ENCODE measurements at regions not wholly inside any gene's neighbourhood (a gene's known extent, or its start where the extent isn't known, plus 50 kb on each side); places are given as distances from the start of the nearest gene placed in this dataset.

- TF ChIP-seq CTCF (IDR thresholded peaks at IDR 0.05; ENCODE audit: extremely low read depth, low read depth, low read length) = no peak
- Histone ChIP-seq H3K4me3 (ENCODE audit: insufficient read depth, low read length) (no peak overlapping the region), H3K4me2 (ENCODE audit: insufficient read depth, low read length) (no peak overlapping the region), H3K27me3 (ENCODE audit: insufficient read depth, low read length) (no peaks in the 10 kb centered on the region), H3K79me2 (ENCODE audit: insufficient read depth, low read length) (no peaks in the 10 kb centered on the region), H3K9me3 (ENCODE audit: low read depth, low read length) (no peaks in the 10 kb centered on the region), H3K4me1 (ENCODE audit: insufficient read depth, low read length) (no peaks in the 10 kb centered on the region), H2AFZ (ENCODE audit: low read length) (no peak overlapping the region), H4K20me1 (ENCODE audit: insufficient read depth, low read length) (no peaks in the 10 kb centered on the region), H3K36me3 (ENCODE audit: insufficient read depth, low read length) (no peaks in the 10 kb centered on the region), H3K27ac (ENCODE audit: low read depth, low read length) (no peak overlapping the region)
- no peak for DNase-seq (ENCODE audit: insufficient read length, low spot score, missing footprints)
These were observed 248.1 kb downstream of the LRRN1 start for GRCh38 chr3:4047366-4047765.

- Histone ChIP-seq H4K20me1 (ENCODE audit: insufficient read depth, low read length) (no peaks in the 10 kb centered on the region), H3K4me1 (ENCODE audit: insufficient read depth, low read length) (no peaks in the 10 kb centered on the region), H3K4me2 (ENCODE audit: insufficient read depth, low read length) (no peak overlapping the region), H2AFZ (ENCODE audit: low read length) (no peak overlapping the region), H3K36me3 (ENCODE audit: insufficient read depth, low read length) (no peaks in the 10 kb centered on the region), H3K27ac (ENCODE audit: low read depth, low read length) (no peak overlapping the region), H3K79me2 (ENCODE audit: insufficient read depth, low read length) (no peaks in the 10 kb centered on the region), H3K9me3 (ENCODE audit: low read depth, low read length) (no peaks in the 10 kb centered on the region), H3K4me3 (ENCODE audit: insufficient read depth, low read length) (no peak overlapping the region), H3K27me3 (ENCODE audit: insufficient read depth, low read length) (no peaks in the 10 kb centered on the region)
- TF ChIP-seq CTCF (IDR thresholded peaks at IDR 0.05; ENCODE audit: extremely low read depth, low read depth, low read length) = no peak
- DNase-seq (ENCODE audit: insufficient read length, low spot score, missing footprints) = no peak
These were observed 250.5 kb upstream of the SETMAR start for GRCh38 chr3:4052706-4053105.

- no peaks in the 10 kb centered on the region for H4K20me1 ChIP-seq (ENCODE audit: insufficient read depth, low read length)
- no peaks in the 10 kb centered on the region for H3K9me3 ChIP-seq (ENCODE audit: low read depth, low read length)
- no peak overlapping the region for H3K4me2 ChIP-seq (ENCODE audit: insufficient read depth, low read length)
- H3K4me3 ChIP-seq (ENCODE audit: insufficient read depth, low read length) = no peak overlapping the region
- no peak for DNase-seq (ENCODE audit: insufficient read length, low spot score, missing footprints)
- no peak overlapping the region for H3K27ac ChIP-seq (ENCODE audit: low read depth, low read length)
- no peaks in the 10 kb centered on the region for H3K4me1 ChIP-seq (ENCODE audit: insufficient read depth, low read length)
- no peak overlapping the region for H2AFZ ChIP-seq (ENCODE audit: low read length)
- no peaks in the 10 kb centered on the region for H3K79me2 ChIP-seq (ENCODE audit: insufficient read depth, low read length)
- no peak for TF ChIP-seq CTCF (IDR thresholded peaks at IDR 0.05; ENCODE audit: extremely low read depth, low read depth, low read length)
- no peaks in the 10 kb centered on the region for H3K36me3 ChIP-seq (ENCODE audit: insufficient read depth, low read length)
- no peaks in the 10 kb centered on the region for H3K27me3 ChIP-seq (ENCODE audit: insufficient read depth, low read length)
These were observed 249.2 kb upstream of the SETMAR start for GRCh38 chr3:4053975-4054374.

- Histone ChIP-seq H3K27ac (ENCODE audit: low read depth, low read length) (no peak overlapping the region), H3K79me2 (ENCODE audit: insufficient read depth, low read length) (no peaks in the 10 kb centered on the region), H3K27me3 (ENCODE audit: insufficient read depth, low read length) (no peaks in the 10 kb centered on the region), H3K4me1 (ENCODE audit: insufficient read depth, low read length) (no peaks in the 10 kb centered on the region), H3K9me3 (ENCODE audit: low read depth, low read length) (no peaks in the 10 kb centered on the region), H2AFZ (ENCODE audit: low read length) (no peak overlapping the region), H3K4me3 (ENCODE audit: insufficient read depth, low read length) (no peak overlapping the region), H3K4me2 (ENCODE audit: insufficient read depth, low read length) (no peak overlapping the region), H3K36me3 (ENCODE audit: insufficient read depth, low read length) (no peaks in the 10 kb centered on the region), H4K20me1 (ENCODE audit: insufficient read depth, low read length) (no peaks in the 10 kb centered on the region)
- TF ChIP-seq CTCF (IDR thresholded peaks at IDR 0.05; ENCODE audit: extremely low read depth, low read depth, low read length) = no peak
- no peak for DNase-seq (ENCODE audit: insufficient read length, low spot score, missing footprints)
These were observed 243.1 kb upstream of the SETMAR start for GRCh38 chr3:4060064-4060463.
